NK-92 (cell line): ENCODE measurements at regions not wholly inside any gene's neighbourhood (a gene's known extent, or its start where the extent isn't known, plus 50 kb on each side); places are given as distances from the start of the nearest gene placed in this dataset.
"Not testable (repeated sequence)": the region's sequence is repeated elsewhere in the genome, so short reads cannot be mapped to it uniquely, and the experiment has no call there.

ENCODE experiments used
- DNase-seq: peaks from one replicate; lab custom pipeline; 2025; ENCODE audit not compliant: unreplicated experiment; lab: John Stamatoyannopoulos, UW

GRCh38 chr20:30386099-30386498, 871.4 kb upstream of the DEFB115 start:
- not testable (repeated sequence) for DNase-seq

DNA sequence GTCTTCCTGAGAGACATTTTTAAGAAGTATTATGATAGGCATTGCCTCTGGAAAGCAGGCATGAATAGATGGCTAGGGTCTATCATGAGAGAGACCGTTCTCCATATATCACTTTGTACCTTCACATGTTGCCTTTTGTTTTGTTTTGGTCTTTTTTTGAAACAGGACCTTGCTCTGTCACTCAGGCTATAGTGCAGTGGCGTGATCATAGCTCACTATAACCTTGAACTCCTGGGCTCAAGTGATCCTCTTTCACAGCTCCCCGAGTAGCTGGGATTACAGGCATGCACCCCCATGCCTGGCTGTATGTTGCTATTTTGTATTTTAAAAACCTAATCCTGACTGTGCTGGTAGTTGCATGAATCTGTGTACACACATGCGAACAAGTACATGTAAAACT, 869.6 kb upstream of the DEFB115 start:
- not testable (repeated sequence) for DNase-seq

GRCh38 chr20:30393523-30393922, 863.9 kb upstream of the DEFB115 start:
- not testable (repeated sequence) for DNase-seq

DNA sequence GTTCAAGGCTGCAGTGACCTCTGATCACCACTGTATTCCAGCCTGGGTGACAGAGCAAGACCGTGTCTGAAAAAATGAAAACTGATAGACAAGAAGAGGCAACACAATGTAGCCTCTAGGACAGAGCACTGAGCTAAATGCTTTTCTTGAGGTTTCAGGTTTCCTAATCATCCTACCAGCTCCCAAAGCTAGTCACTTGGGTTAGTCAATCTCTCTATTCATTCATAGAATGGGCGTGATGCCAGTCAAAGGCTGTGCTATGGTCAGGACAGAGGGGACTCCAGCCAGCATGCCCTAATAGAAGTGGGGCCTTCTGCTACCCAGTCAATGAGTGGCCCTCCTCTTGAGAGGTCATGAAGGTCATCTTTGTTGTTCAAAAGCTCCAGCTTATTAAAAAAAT, 860.4 kb upstream of the DEFB115 start:
- not testable (repeated sequence) for DNase-seq

DNA sequence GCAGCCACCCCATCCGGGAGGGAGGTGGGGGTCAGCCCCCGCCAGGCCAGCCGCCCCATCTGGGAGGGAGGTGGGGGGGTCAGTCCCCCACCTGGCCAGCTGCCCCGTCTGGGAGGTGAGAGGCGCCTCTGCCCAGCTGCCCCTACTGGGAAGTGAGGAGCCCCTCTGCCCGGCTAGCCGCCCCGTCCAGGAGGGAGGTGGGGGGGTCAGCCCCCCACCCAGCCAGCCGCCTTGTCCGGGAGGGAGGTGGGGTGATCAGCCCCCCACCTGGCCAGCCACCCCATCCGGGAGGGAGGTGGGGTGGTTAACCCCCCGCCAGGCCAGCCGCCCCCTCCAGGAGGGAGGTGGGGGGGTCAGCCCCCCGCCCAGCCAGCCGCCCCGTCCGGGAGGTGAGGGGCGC, 852.4 kb upstream of the DEFB115 start:
- DNase-seq, result not testable (repeated sequence)

DNA sequence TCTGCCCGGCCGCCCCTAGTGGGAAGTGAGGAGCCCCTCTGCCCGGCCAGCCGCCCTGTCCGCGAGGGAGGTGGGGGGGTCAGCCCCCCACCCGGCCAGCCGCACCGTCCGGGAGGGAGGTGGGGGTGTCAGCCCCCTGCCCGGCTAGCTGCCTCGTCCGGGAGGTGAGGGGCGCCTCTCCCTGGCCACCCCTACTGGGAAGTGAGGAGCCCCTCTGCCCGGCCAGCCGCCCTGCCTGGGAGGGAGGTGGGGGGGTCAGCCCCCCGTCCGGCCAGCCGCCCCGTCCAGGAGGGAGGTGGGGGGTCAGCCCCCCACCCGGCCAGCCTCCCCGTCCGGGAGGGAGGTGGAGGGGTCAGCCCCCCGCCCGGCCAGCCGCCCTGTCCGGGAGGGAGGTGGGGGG, 851.9 kb upstream of the DEFB115 start:
- not testable (repeated sequence) for DNase-seq

- DNase-seq, result not testable (repeated sequence)
These were observed 851.1 kb upstream of the DEFB115 start for GRCh38 chr20:30406370-30406769.

- no peak for DNase-seq
These were observed 844.5 kb upstream of the DEFB115 start for GRCh38 chr20:30412972-30413371.

DNA sequence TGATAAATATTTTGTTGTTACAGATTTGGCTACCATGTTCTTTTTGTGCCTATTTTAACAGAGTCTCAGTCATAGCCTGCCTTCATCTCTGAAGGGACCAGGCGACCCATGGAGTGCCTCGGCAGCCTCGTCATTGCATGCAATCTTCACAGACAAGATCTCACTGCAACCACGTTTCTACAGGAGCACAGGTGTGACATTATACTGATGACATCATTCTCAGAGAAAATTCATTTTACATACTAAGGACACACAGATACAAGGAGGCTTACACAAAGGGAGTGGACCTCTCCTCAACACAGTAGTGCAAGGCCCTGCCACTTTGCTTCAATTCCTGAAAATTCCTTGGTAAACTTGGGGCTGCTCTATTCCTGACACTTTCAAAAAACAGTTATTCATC, 840.1 kb upstream of the DEFB115 start:
- not testable (repeated sequence) for DNase-seq

DNA sequence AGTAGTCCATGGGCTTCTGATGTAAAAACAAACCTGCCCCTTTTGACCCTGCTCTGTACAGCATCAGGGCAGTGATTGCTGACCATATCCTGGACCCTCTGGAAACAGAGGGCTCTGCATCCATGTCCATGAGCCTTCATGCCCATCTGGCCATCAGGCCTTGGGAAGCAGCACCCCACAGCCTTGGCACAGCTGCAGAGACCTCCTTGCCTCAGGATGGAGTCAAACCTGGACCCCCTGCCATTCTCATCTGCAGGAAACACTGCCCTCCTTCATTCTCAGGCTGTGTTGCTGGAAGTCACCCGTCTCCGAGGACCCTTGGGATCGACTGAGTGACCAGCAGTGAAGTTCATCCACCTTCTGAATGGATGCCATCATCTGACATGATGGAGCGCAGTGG, 839.1 kb upstream of the DEFB115 start:
- not testable (repeated sequence) for DNase-seq

GRCh38 chr20:30419466-30419865, 838.0 kb upstream of the DEFB115 start:
- no peak for DNase-seq

DNA sequence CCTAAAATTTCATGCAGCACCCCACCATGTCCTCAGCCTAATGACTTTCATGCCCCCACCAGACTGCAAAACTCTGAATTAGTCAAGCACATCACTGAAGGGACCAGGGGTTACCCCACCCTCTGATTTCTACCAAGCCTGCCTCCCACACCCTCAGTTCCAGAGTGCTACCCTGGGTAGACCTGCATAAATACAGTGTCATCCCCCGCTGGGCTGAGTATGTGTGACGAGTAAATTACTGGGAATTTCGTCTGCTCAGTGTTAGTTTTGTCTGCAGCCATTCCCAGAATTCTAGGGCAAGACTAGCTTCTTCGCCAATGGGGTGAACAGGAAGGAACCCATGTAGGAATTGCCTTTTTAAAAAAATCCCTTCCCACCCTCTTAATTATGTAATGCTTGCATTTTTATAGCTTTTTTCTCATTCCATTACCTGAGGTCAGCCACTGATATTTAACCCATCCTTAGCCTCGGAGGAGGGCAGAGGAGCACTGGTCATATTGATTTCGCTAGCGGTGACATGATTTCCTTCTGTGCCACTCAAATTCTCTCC, 837.5 kb upstream of the DEFB115 start:
- DNase-seq, result not testable (repeated sequence)
